Stomach (tissue), 8 donors: ENCODE measurements at regions not wholly inside any gene's neighbourhood (a gene's known extent, or its start where the extent isn't known, plus 50 kb on each side); places are given as distances from the start of the nearest gene placed in this dataset.

Source experiments
- DNase-seq, 2 donors: peaks; one replicate each; pipeline versions ENCODE4 v3.0.0 to v3.0.0-alpha.2; 2013 to 2019
- H3K27ac ChIP-seq, 5 donors: fragments of 200-600 bp in 4 of 5; sonication (generic) in 4 of 5; one replicate each; pipeline ENCODE4 v1.5.1; 2013 to 2019; ENCODE audit warnings: mild to moderate bottlenecking in 1 of 5, moderate library complexity in 1 of 5
- H3K27me3 ChIP-seq, 3 donors: fragments of 200-600 bp; sonication (generic); one replicate each; pipeline ENCODE4 v1.5.1; 2017 to 2019; ENCODE audit warnings: mixed run types in 1 of 3
- H3K36me3 ChIP-seq, 4 donors: fragments of 200-600 bp; sonication (generic); 1 replicate in 3 of 4; 2 replicates in 1 of 4; pipeline ENCODE4 v1.5.1; 2016 to 2019
- H3K4me1 ChIP-seq, 4 donors: fragments of 200-600 bp; sonication (generic); one replicate each; pipeline ENCODE4 v1.5.1; 2016 to 2019
- H3K4me3 ChIP-seq, 4 donors: fragments of 200-600 bp; sonication (generic) in 3 of 4; one replicate each; pipeline ENCODE4 v1.5.1; 2016 to 2019; ENCODE audit warnings: mild to moderate bottlenecking in 1 of 4
- H3K9me3 ChIP-seq, 4 donors: fragments of 200-600 bp; sonication (generic); one replicate each; pipeline ENCODE4 v1.5.1; 2016 to 2019
- CTCF ChIP-seq, 7 experiments: fragments of 450-650 bp in 4 of 7; fragments of 200-600 bp in 3 of 7; sonication (generic) in 3 of 7; IDR thresholded peaks; one replicate each; pipeline ENCODE4 v1.5.1; 2016 to 2019; ENCODE audit warnings: antibody characterized with exemption in 7 of 7, control low read depth in 2 of 7, mild to moderate bottlenecking in 1 of 7
- EP300 ChIP-seq: sonication (generic); formaldehyde crosslinking; IDR thresholded peaks from one replicate; pipeline ENCODE4 v1.6.1; 2017; ENCODE audit warnings: antibody characterized with exemption
- POLR2A ChIP-seq, 4 donors: fragments of 450-650 bp; IDR thresholded peaks; one replicate each; pipeline ENCODE4 v1.6.1; 2016; ENCODE audit warnings: antibody characterized with exemption in 4 of 4, control low read depth in 2 of 4, mild to moderate bottlenecking in 1 of 4, moderate library complexity in 1 of 4
- POLR2AphosphoS5 ChIP-seq, 3 donors: sonication (generic); formaldehyde crosslinking; IDR thresholded peaks; one replicate each; pipeline ENCODE4 v1.6.1; 2016; ENCODE audit warnings: antibody characterized with exemption in 3 of 3
- WGBS, 5 donors: extraction: QIAGEN DNeasy Blood & Tissue Kit in 3 of 5; methylation state at CpG; one replicate each; pipeline versions ENCODE4 v1.1.5 to v1.1.7; 2013 to 2018; 5-methylcytosine and 5-hydroxymethylcytosine counted together
- intact Hi-C: fragments of 100-400 bp; cut with DNase I; formaldehyde crosslinking; loops from one replicate; pipeline ENCODE4 v1.15.1; 2023; ENCODE audit warnings: low total_unique reads
- donor health status: healthy with polysubstance abuse.
- donor health status: Bipolar disorder and iron deficiency.
- donor health status: healthy.

GRCh38 chr5:110341836-110342235 lies 384.6 kb downstream of the TMEM232 start:
- no peak for TF ChIP-seq EP300
- TF ChIP-seq POLR2AphosphoS5 (IDR thresholded peaks at IDR 0.05): no peak
- Histone ChIP-seq H3K9me3 (no peaks in the 10 kb centered on the region), H3K4me3 (no peak overlapping the region), H3K27ac (peak overlapping the region in 1 of 5 donors; percentile 21), H3K36me3 (no peaks in the 10 kb centered on the region), H3K27me3 (no peaks in the 10 kb centered on the region), H3K4me1 (peaks cover 0 to 42% (median 0%) of the 10 kb centered on the region in 4 donors)
- no peak for DNase-seq
- WGBS, 5 donors: 37 to 57% (median 47%) methylated on average over 2 of the region's 2 CpGs
- intact Hi-C loops: no loop called here

GRCh38 chr5:110342683-110343082 lies 383.8 kb downstream of the TMEM232 start:
- 8 to 20% (median 13%) methylated on average over 1 of the region's 1 CpG for WGBS, 5 donors
- Histone ChIP-seq H3K4me3 (no peak overlapping the region), H3K9me3 (no peaks in the 10 kb centered on the region), H3K27me3 (no peaks in the 10 kb centered on the region), H3K4me1 (peaks cover 0 to 42% (median 0%) of the 10 kb centered on the region in 4 donors), H3K27ac (peak overlapping the region in 1 of 5 donors; percentile 8), H3K36me3 (no peaks in the 10 kb centered on the region)
- no peak for DNase-seq
- intact Hi-C loops: no loop called here
- no peak for TF ChIP-seq POLR2AphosphoS5 (IDR thresholded peaks at IDR 0.05)
- no peak for TF ChIP-seq EP300
- no peak for TF ChIP-seq CTCF (IDR thresholded peaks at IDR 0.05)
- TF ChIP-seq POLR2A (IDR thresholded peaks at IDR 0.05): no peak

- WGBS, 5 donors: 82 to 94% (median 91%) methylated on average over 1 of the region's 1 CpG
- Histone ChIP-seq H3K9me3 (no peaks in the 10 kb centered on the region), H3K27me3 (no peaks in the 10 kb centered on the region), H3K36me3 (no peaks in the 10 kb centered on the region), H3K4me3 (no peak overlapping the region), H3K4me1 (peaks cover 0 to 37% (median 0%) of the 10 kb centered on the region in 4 donors), H3K27ac (no peak overlapping the region)
- TF ChIP-seq POLR2A (IDR thresholded peaks at IDR 0.05) (no peak), CTCF (IDR thresholded peaks at IDR 0.05) (no peak), EP300 (no peak), POLR2AphosphoS5 (IDR thresholded peaks at IDR 0.05) (no peak)
- intact Hi-C loops: no loop called here
- DNase-seq: no peak
Measured at GRCh38 chr5:110343616-110344015, 382.9 kb downstream of the TMEM232 start.

- no peak for DNase-seq
- Histone ChIP-seq H3K27ac (no peak overlapping the region), H3K9me3 (no peaks in the 10 kb centered on the region), H3K4me3 (no peak overlapping the region), H3K36me3 (no peaks in the 10 kb centered on the region), H3K4me1 (peaks cover 0 to 23% (median 0%) of the 10 kb centered on the region in 4 donors), H3K27me3 (no peaks in the 10 kb centered on the region)
- intact Hi-C loops: no loop called here
- no peak for TF ChIP-seq CTCF (IDR thresholded peaks at IDR 0.05)
- no peak for TF ChIP-seq POLR2AphosphoS5 (IDR thresholded peaks at IDR 0.05)
- no peak for TF ChIP-seq POLR2A (IDR thresholded peaks at IDR 0.05)
- no peak for TF ChIP-seq EP300
Measured at GRCh38 chr5:110345623-110346022, 380.8 kb downstream of the TMEM232 start.

- H3K27me3 ChIP-seq: no peaks in the 10 kb centered on the region
- peaks cover 0 to 10% (median 0%) of the 10 kb centered on the region in 4 donors for H3K4me1 ChIP-seq
- intact Hi-C loops: no loop called here
- no peaks in the 10 kb centered on the region for H3K36me3 ChIP-seq
- H3K4me3 ChIP-seq: no peak overlapping the region
- no peak for TF ChIP-seq CTCF (IDR thresholded peaks at IDR 0.05)
- no peak for TF ChIP-seq POLR2AphosphoS5 (IDR thresholded peaks at IDR 0.05)
- no peak for TF ChIP-seq EP300
- no peak for TF ChIP-seq POLR2A (IDR thresholded peaks at IDR 0.05)
- no peak for DNase-seq
- no peak overlapping the region for H3K27ac ChIP-seq
- no peaks in the 10 kb centered on the region for H3K9me3 ChIP-seq
Measured at GRCh38 chr5:110346893-110347358, 379.5 kb downstream of the TMEM232 start.
